Neuronal stem cell (in vitro differentiated cells): ENCODE measurements at regions not wholly inside any gene's neighbourhood (a gene's known extent, or its start where the extent isn't known, plus 50 kb on each side); places are given as distances from the start of the nearest gene placed in this dataset.

Experiments
- DNase-seq: peaks from one replicate; pipeline ENCODE4 v3.0.0-alpha.2; 2013; ENCODE audit warnings: low spot score
- H2AFZ ChIP-seq: one replicate; pipeline ENCODE4 v1.6.1; 2013; ENCODE audit warnings: mild to moderate bottlenecking, low read length, inconsistent platforms
- H2AK5ac ChIP-seq: 2 replicates; pipeline ENCODE4 v1.6.1; 2013; ENCODE audit warnings: low read depth, mild to moderate bottlenecking, inconsistent platforms, low read length, moderate library complexity, mixed read lengths
- H2BK120ac ChIP-seq: 2 replicates; pipeline ENCODE4 v1.6.1; 2013; ENCODE audit warnings: low read depth, mild to moderate bottlenecking, inconsistent platforms, low read length, moderate library complexity, mixed read lengths
- H2BK12ac ChIP-seq: one replicate; pipeline ENCODE4 v1.6.1; 2013; ENCODE audit warnings: low read length, inconsistent platforms
- H2BK15ac ChIP-seq: 2 replicates; pipeline ENCODE4 v1.6.1; 2013; ENCODE audit warnings: mild to moderate bottlenecking, low read length, inconsistent platforms, mixed read lengths
- H2BK5ac ChIP-seq: one replicate; pipeline ENCODE4 v1.6.1; 2013; ENCODE audit warnings: inconsistent platforms, mild to moderate bottlenecking, low read length, moderate library complexity
- H3K14ac ChIP-seq: one replicate; pipeline ENCODE4 v1.6.1; 2013; ENCODE audit warnings: low read length, inconsistent platforms
- H3K18ac ChIP-seq: 2 replicates; pipeline ENCODE4 v1.6.1; 2013; ENCODE audit warnings: low read length, inconsistent platforms
- H3K23ac ChIP-seq: 2 replicates; pipeline ENCODE4 v1.6.1; 2013; ENCODE audit warnings: low read depth, mild to moderate bottlenecking, mixed read lengths, low read length, inconsistent platforms; ENCODE audit not compliant: poor library complexity
- H3K27ac ChIP-seq: replicated peaks from 3 replicates; pipeline ENCODE4 v1.5.1; 2013; ENCODE audit warnings: low read length, inconsistent platforms
- H3K27me3 ChIP-seq, 3 experiments: 2 replicates each; pipeline ENCODE4 v1.6.1; 2013; ENCODE audit warnings: low read length in 3 of 3, mild to moderate bottlenecking in 2 of 3, inconsistent platforms in 1 of 3, low read depth in 1 of 3, mixed read lengths in 1 of 3, moderate library complexity in 1 of 3; ENCODE audit not compliant: control insufficient read depth in 3 of 3, insufficient read depth in 3 of 3
- H3K36me3 ChIP-seq, 2 donors: replicated peaks in 1 of 2; 2 replicates each; pipeline ENCODE4 v1.6.1; 2013; ENCODE audit warnings: low read length in 2 of 2; ENCODE audit not compliant: control insufficient read depth in 2 of 2, insufficient read depth in 2 of 2
- H3K4ac ChIP-seq: 2 replicates; pipeline ENCODE4 v1.6.1; 2013; ENCODE audit warnings: inconsistent platforms, mild to moderate bottlenecking, low read length, moderate library complexity
- H3K4me1 ChIP-seq, 2 donors: 1 replicate in 1 of 2; 2 replicates in 1 of 2; pipeline ENCODE4 v1.6.1; 2013; ENCODE audit warnings: low read length in 2 of 2, low read depth in 1 of 2; ENCODE audit not compliant: control insufficient read depth in 2 of 2, insufficient read depth in 1 of 2
- H3K4me2 ChIP-seq: one replicate; pipeline ENCODE4 v1.6.1; 2013; ENCODE audit warnings: mild to moderate bottlenecking, low read length, inconsistent platforms; ENCODE audit not compliant: insufficient read depth, poor library complexity, severe bottlenecking
- H3K4me3 ChIP-seq, 2 donors: 2 replicates each; pipeline ENCODE4 v1.5.1; 2013; ENCODE audit warnings: low read length in 2 of 2, mild to moderate bottlenecking in 2 of 2, inconsistent platforms in 1 of 2, moderate library complexity in 1 of 2
- H3K79me1 ChIP-seq: one replicate; pipeline ENCODE4 v1.6.1; 2013; ENCODE audit warnings: low read depth, mild to moderate bottlenecking, inconsistent platforms, low read length, moderate library complexity
- H3K9ac ChIP-seq: one replicate; pipeline ENCODE4 v1.6.1; 2013; ENCODE audit warnings: mild to moderate bottlenecking, low read depth, low read length, inconsistent platforms; ENCODE audit not compliant: poor library complexity
- H3K9me3 ChIP-seq, 2 donors: replicated peaks in 1 of 2; 2 replicates each; pipeline versions ENCODE3 to v1.6.1; 2013; ENCODE audit warnings: low read length in 2 of 2, mild to moderate bottlenecking in 2 of 2, inconsistent platforms in 1 of 2, low read depth in 1 of 2, mixed read lengths in 1 of 2, moderate library complexity in 1 of 2; ENCODE audit not compliant: control insufficient read depth in 2 of 2, insufficient read depth in 1 of 2
- H4K8ac ChIP-seq: one replicate; pipeline ENCODE4 v1.6.1; 2013; ENCODE audit warnings: low read depth, mild to moderate bottlenecking, inconsistent platforms, low read length, moderate library complexity
- H4K91ac ChIP-seq: one replicate; pipeline ENCODE4 v1.6.1; 2013; ENCODE audit warnings: low read length, low read depth, mild to moderate bottlenecking, inconsistent platforms; ENCODE audit not compliant: poor library complexity
- WGBS, 2 donors: extraction: QIAGEN DNeasy Blood & Tissue Kit; methylation state at CpG; one replicate each; pipeline ENCODE4 v1.1.7; 2013; ENCODE audit warnings: missing lambda C conversion rate in 2 of 2, mixed read lengths in 1 of 2; ENCODE audit not compliant: insufficient read length in 2 of 2, insufficient replicate concordance in 1 of 2; ENCODE audit errors: extremely low coverage in 2 of 2; 5-methylcytosine and 5-hydroxymethylcytosine counted together

GRCh38 chr13:50299546-50300249 lies 284.5 kb downstream of the KCNRG start:
- H3K18ac ChIP-seq = no peak overlapping the region
- H3K9ac ChIP-seq = no peak overlapping the region
- no peak overlapping the region for H2BK5ac ChIP-seq
- no peak overlapping the region for H3K14ac ChIP-seq
- H3K4me1 ChIP-seq = no peaks in the 10 kb centered on the region
- no peak overlapping the region for H3K27ac ChIP-seq
- no peak overlapping the region for H4K8ac ChIP-seq
- no peak overlapping the region for H3K23ac ChIP-seq
- no peaks in the 10 kb centered on the region for H3K79me1 ChIP-seq
- H2BK15ac ChIP-seq = no peak overlapping the region
- H2AFZ ChIP-seq = no peak overlapping the region
- H3K9me3 ChIP-seq = no peaks in the 10 kb centered on the region
- WGBS, 2 donors = no CpG with 5 or more reads among the region's 3 CpGs
- no peak overlapping the region for H4K91ac ChIP-seq
- no peak overlapping the region for H2AK5ac ChIP-seq
- no peak overlapping the region for H3K4ac ChIP-seq
- no peak for DNase-seq
- H2BK12ac ChIP-seq = no peak overlapping the region
- no peaks in the 10 kb centered on the region for H3K27me3 ChIP-seq
- no peaks in the 10 kb centered on the region for H3K36me3 ChIP-seq
- H3K4me2 ChIP-seq = no peak overlapping the region
- no peak overlapping the region for H2BK120ac ChIP-seq
- no peak overlapping the region for H3K4me3 ChIP-seq

GRCh38 chr13:50303963-50304721 lies 288.9 kb downstream of the KCNRG start:
- Histone ChIP-seq H3K9me3 (no peaks in the 10 kb centered on the region), H3K9ac (no peak overlapping the region), H3K18ac (no peak overlapping the region), H2AK5ac (no peak overlapping the region), H3K4me1 (no peaks in the 10 kb centered on the region), H2BK5ac (no peak overlapping the region), H3K14ac (no peak overlapping the region), H4K8ac (no peak overlapping the region), H3K36me3 (no peaks in the 10 kb centered on the region), H2BK120ac (no peak overlapping the region), H3K4me3 (no peak overlapping the region), H3K4me2 (no peak overlapping the region), H2BK15ac (no peak overlapping the region), H3K23ac (no peak overlapping the region), H3K79me1 (no peaks in the 10 kb centered on the region), H2AFZ (no peak overlapping the region), H3K4ac (no peak overlapping the region), H3K27ac (no peak overlapping the region), H2BK12ac (no peak overlapping the region), H4K91ac (no peak overlapping the region), H3K27me3 (no peaks in the 10 kb centered on the region)
- no CpG with 5 or more reads among the region's 5 CpGs for WGBS, 2 donors
- DNase-seq = no peak

- Histone ChIP-seq H3K14ac (no peak overlapping the region), H2BK120ac (no peak overlapping the region), H3K9me3 (no peaks in the 10 kb centered on the region), H3K4me3 (no peak overlapping the region), H2BK12ac (no peak overlapping the region), H3K4me2 (no peak overlapping the region), H3K4me1 (no peaks in the 10 kb centered on the region), H2BK15ac (no peak overlapping the region), H2AFZ (no peak overlapping the region), H3K23ac (no peak overlapping the region), H4K91ac (no peak overlapping the region), H3K18ac (no peak overlapping the region), H3K27ac (no peak overlapping the region), H3K4ac (no peak overlapping the region), H2BK5ac (no peak overlapping the region), H3K9ac (no peak overlapping the region), H2AK5ac (no peak overlapping the region), H4K8ac (no peak overlapping the region), H3K27me3 (no peaks in the 10 kb centered on the region), H3K36me3 (no peaks in the 10 kb centered on the region), H3K79me1 (no peaks in the 10 kb centered on the region)
- no CpG with 5 or more reads among the region's 4 CpGs for WGBS, 2 donors
- no peak for DNase-seq
Observed at GRCh38 chr13:50306156-50306555, 290.9 kb downstream of the KCNRG start.

- Histone ChIP-seq H3K79me1 (no peaks in the 10 kb centered on the region), H3K18ac (no peak overlapping the region), H3K36me3 (no peaks in the 10 kb centered on the region), H2BK15ac (no peak overlapping the region), H3K4ac (no peak overlapping the region), H3K4me1 (no peaks in the 10 kb centered on the region), H2BK5ac (no peak overlapping the region), H3K4me3 (no peak overlapping the region), H2BK120ac (no peak overlapping the region), H3K14ac (no peak overlapping the region), H4K91ac (no peak overlapping the region), H3K27ac (no peak overlapping the region), H2AFZ (no peak overlapping the region), H2BK12ac (no peak overlapping the region), H4K8ac (no peak overlapping the region), H3K4me2 (no peak overlapping the region), H3K23ac (no peak overlapping the region), H3K9ac (no peak overlapping the region), H2AK5ac (no peak overlapping the region), H3K9me3 (no peaks in the 10 kb centered on the region), H3K27me3 (no peaks in the 10 kb centered on the region)
- no peak for DNase-seq
- no CpG with 5 or more reads among the region's 2 CpGs for WGBS, 2 donors
Observed at GRCh38 chr13:50309318-50309717, 294.1 kb downstream of the KCNRG start.
